K562 (cell line): ENCODE measurements at regions not wholly inside any gene's neighbourhood (a gene's known extent, or its start where the extent isn't known, plus 50 kb on each side); places are given as distances from the start of the nearest gene placed in this dataset.

ENCODE experiments used
- ATAC-seq: fragments of 200-7000 bp; cut with Tn5 transposase; 3 replicates; pipeline ENCODE4 v1.9.1; 2020; ENCODE audit warnings: moderate library complexity
- BruUV-seq: library from RNA; stranded (reverse); fragments of 400-500 nt; replicated peaks from 2 replicates; lab custom pipeline; 2021; lab: Mats Ljungman, UMichigan
- CTCF ChIA-PET: fragments of 300-600 bp; formaldehyde crosslinking; extraction: SDS; loops from one replicate; lab custom pipeline; 2021; ENCODE audit warnings: low intra/inter-chr PET ratio; lab: Yijun Ruan, JAX
- POLR2A ChIA-PET: fragments of 300-600, 350-650 bp; sonication (Branson Sonifier 250); formaldehyde crosslinking; extraction: SDS; loops from one replicate; lab custom pipeline; 2021; ENCODE audit warnings: antibody characterized with exemption, inconsistent platforms; lab: Yijun Ruan, JAX
- DNase-seq, 4 experiments: peaks; one replicate each; pipeline versions ENCODE4 v3.0.0 to v3.0.0-alpha.2; 2011 to 2018; ENCODE audit warnings: low spot score in 3 of 4, mixed read lengths in 3 of 4; ENCODE audit errors: extremely low read depth in 1 of 4
- FAIRE-seq: peaks from 2 replicates; lab custom pipeline; 2011; peaks lifted over from hg19 to GRCh38; lab: Jason Lieb, UNC
- H2AFZ ChIP-seq: 2 replicates; pipeline ENCODE4 v1.6.0; 2011; ENCODE audit warnings: low read depth, low read length, control low read depth, inconsistent platforms
- H3K27ac ChIP-seq: fragments of 200-600 bp; 3 replicates; pipeline ENCODE4 v1.8.0; 2011; ENCODE audit warnings: low read depth, mild to moderate bottlenecking, control low read depth, inconsistent platforms, low read length, moderate library complexity, mixed read lengths; ENCODE audit errors: extremely low read depth
- H3K27me3 ChIP-seq, 2 experiments: fragments of 300-600 bp in 1 of 2; 2 replicates in 1 of 2; 3 replicates in 1 of 2; pipeline versions ENCODE4 v1.6.0 to v1.8.0; 2011; ENCODE audit warnings: inconsistent platforms in 2 of 2, low read length in 2 of 2, mild to moderate bottlenecking in 1 of 2, mixed read lengths in 1 of 2, moderate library complexity in 1 of 2; ENCODE audit not compliant: control insufficient read depth in 2 of 2, insufficient read depth in 2 of 2
- H3K36me3 ChIP-seq: fragments of 300-600 bp; 3 replicates; pipeline ENCODE4 v1.8.0; 2011; ENCODE audit warnings: mild to moderate bottlenecking, low read length, inconsistent platforms; ENCODE audit not compliant: control insufficient read depth, insufficient read depth
- H3K4me1 ChIP-seq, 2 experiments: fragments of 200-600 bp in 1 of 2; replicated peaks in 1 of 2; 2 replicates in 1 of 2; 3 replicates in 1 of 2; pipeline versions ENCODE4 v1.5.1 to v1.8.0; 2011; ENCODE audit warnings: inconsistent platforms in 2 of 2, low read length in 2 of 2, mild to moderate bottlenecking in 1 of 2, mixed read lengths in 1 of 2, moderate library complexity in 1 of 2; ENCODE audit not compliant: control insufficient read depth in 2 of 2, insufficient read depth in 2 of 2
- H3K4me2 ChIP-seq: 2 replicates; pipeline ENCODE4 v1.6.1; 2011; ENCODE audit warnings: low read length, control low read depth, inconsistent platforms, mixed read lengths; ENCODE audit not compliant: insufficient read depth
- H3K4me3 ChIP-seq: fragments of 200-600 bp; sonication (generic), shearing (Covaris generic); 2 replicates; pipeline ENCODE4 v1.5.1; 2016; ENCODE audit warnings: control low read depth, inconsistent platforms
- H3K79me2 ChIP-seq: fragments of 200-600 bp; 3 replicates; pipeline ENCODE4 v1.8.0; 2011; ENCODE audit warnings: low read length, inconsistent platforms; ENCODE audit not compliant: control insufficient read depth, insufficient read depth
- H3K9ac ChIP-seq, 2 experiments: 2 replicates each; pipeline versions ENCODE4 v1.6.0 to v1.6.1; 2011; ENCODE audit warnings: low read depth in 2 of 2, low read length in 2 of 2, control low read depth in 1 of 2, inconsistent platforms in 1 of 2, mild to moderate bottlenecking in 1 of 2, mixed read lengths in 1 of 2; ENCODE audit not compliant: insufficient read depth in 1 of 2
- H3K9me1 ChIP-seq: one replicate; pipeline ENCODE4 v1.6.0; 2011; ENCODE audit warnings: inconsistent platforms, mild to moderate bottlenecking, low read length, moderate library complexity; ENCODE audit not compliant: control insufficient read depth, insufficient read depth
- H3K9me3 ChIP-seq: replicated peaks from 2 replicates; pipeline ENCODE4 v1.5.1; 2011; ENCODE audit warnings: low read depth, low read length, inconsistent platforms; ENCODE audit not compliant: control insufficient read depth, insufficient read depth
- H4K20me1 ChIP-seq: replicated peaks from 2 replicates; pipeline ENCODE4 v1.6.1; 2011; ENCODE audit warnings: low read length, inconsistent platforms, mixed read lengths; ENCODE audit not compliant: control insufficient read depth, insufficient read depth
- CBX5 ChIP-seq: IDR thresholded peaks from 2 replicates; pipeline ENCODE4 v1.6.1; 2014; ENCODE audit warnings: low read depth, borderline replicate concordance
- HMG20A ChIP-seq: fragments of 450-650 bp; formaldehyde crosslinking; conservative IDR thresholded peaks from 2 replicates; pipeline ENCODE4 v1.4.0; 2020; ENCODE audit warnings: mild to moderate bottlenecking, mixed read lengths
- HNRNPUL1 ChIP-seq: fragments of 200-400 bp; formaldehyde crosslinking; IDR thresholded peaks from 2 replicates; pipeline ENCODE4 v1.6.1; 2017; ENCODE audit warnings: low read length
- NBN ChIP-seq: fragments of 450-650 bp; IDR thresholded peaks from 2 replicates; pipeline ENCODE4 v1.6.1; 2016; ENCODE audit warnings: low read depth, mild to moderate bottlenecking
- NFE2 ChIP-seq: IDR thresholded peaks from 2 replicates; pipeline ENCODE4 v1.6.1; 2014; ENCODE audit warnings: antibody characterized with exemption, low read depth
- POU5F1 ChIP-seq: fragments of 150-350 bp; IDR thresholded peaks from 2 replicates; pipeline ENCODE4 v1.6.1; 2014; ENCODE audit warnings: borderline replicate concordance, low read length, low read depth, mild to moderate bottlenecking; ENCODE audit not compliant: partially characterized antibody
- PTRF ChIP-seq: fragments of 450-650 bp; IDR thresholded peaks from 2 replicates; pipeline ENCODE4 v1.6.1; 2016; ENCODE audit warnings: mild to moderate bottlenecking, missing genetic modification characterization, missing compliant biosample characterization
- TARDBP ChIP-seq: fragments of 450-650 bp; IDR thresholded peaks from 2 replicates; pipeline ENCODE4 v1.6.1; 2016
- WGBS: fragments of 100-300 bp; shearing (Covaris generic); methylation state at CpG from one replicate; pipeline ENCODE4 v1.1.6; 2016; ENCODE audit warnings: low coverage, mixed read lengths; ENCODE audit not compliant: insufficient coverage; ENCODE audit errors: missing lambda C conversion rate; 5-methylcytosine and 5-hydroxymethylcytosine counted together
- in situ Hi-C: fragments of 300-500 bp; cut with MboI; formaldehyde crosslinking; loops from 4 replicates; pipeline ENCODE4 v1.15.0; 2018; ENCODE audit warnings: inconsistent platforms, mixed read lengths
- intact Hi-C: fragments of 100-400 bp; cut with micrococcal nuclease; formaldehyde crosslinking; loops from 2 replicates; pipeline ENCODE4 v1.14.2; 2022
- TF ChIP-seq, protein P1 (sequence below): fragments of 250-450 bp; sonication (Bioruptor Pico); IDR thresholded peaks from 2 replicates; pipeline ENCODE4 v1.4.0; 2020
- TF ChIP-seq, protein P2 (sequence below): IDR thresholded peaks from 3 replicates; pipeline ENCODE4 v1.6.1; 2011; ENCODE audit warnings: borderline replicate concordance, mild to moderate bottlenecking, moderate library complexity; ENCODE audit not compliant: insufficient read length; ENCODE audit errors: extremely low read depth
- TF ChIP-seq, protein P3 (sequence below): fragments of 250-450 bp; sonication (Bioruptor Pico); IDR thresholded peaks from 2 replicates; pipeline ENCODE4 v1.6.1; 2021; ENCODE audit warnings: mild to moderate bottlenecking

DNA sequence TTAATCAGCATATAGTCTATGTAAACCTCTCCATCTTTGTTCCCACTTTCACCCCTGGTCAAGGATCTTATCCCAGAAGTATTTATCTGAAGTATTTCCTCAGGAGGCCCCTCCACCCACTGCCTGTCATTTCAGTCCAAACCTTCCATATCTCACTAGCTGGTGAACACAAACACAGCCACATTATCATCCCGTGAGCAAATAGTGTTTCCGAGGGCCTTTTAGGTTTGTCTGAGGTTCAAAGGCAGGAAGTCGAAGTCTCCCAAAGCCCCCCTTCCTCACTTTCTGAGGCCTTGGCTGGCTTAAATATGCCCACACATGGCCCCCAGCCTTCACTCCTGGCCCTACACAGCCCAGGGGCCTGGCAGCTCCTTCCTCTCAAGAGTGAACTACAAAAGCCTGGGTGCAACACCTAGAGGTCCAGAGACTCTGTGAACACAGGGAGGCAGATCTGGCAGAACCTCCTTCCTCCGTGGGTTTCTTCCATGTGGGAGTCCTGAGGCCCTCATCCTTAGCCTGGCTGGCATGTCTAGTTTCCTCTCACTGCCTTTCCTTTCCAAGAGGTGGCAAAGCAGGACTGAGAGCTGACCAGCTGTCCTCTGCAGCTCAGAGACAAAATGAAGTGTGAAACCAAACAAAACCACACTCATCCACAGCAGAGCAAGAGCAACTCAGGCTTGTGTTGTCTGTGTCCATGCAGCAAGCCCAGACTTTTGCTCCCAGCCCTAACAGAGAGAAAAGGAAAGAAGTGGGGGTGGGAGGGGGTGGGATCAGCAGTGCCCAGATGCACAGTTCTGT, 264.2 kb downstream of the SS18 start (continued):
- TF ChIP-seq, protein P1, sequence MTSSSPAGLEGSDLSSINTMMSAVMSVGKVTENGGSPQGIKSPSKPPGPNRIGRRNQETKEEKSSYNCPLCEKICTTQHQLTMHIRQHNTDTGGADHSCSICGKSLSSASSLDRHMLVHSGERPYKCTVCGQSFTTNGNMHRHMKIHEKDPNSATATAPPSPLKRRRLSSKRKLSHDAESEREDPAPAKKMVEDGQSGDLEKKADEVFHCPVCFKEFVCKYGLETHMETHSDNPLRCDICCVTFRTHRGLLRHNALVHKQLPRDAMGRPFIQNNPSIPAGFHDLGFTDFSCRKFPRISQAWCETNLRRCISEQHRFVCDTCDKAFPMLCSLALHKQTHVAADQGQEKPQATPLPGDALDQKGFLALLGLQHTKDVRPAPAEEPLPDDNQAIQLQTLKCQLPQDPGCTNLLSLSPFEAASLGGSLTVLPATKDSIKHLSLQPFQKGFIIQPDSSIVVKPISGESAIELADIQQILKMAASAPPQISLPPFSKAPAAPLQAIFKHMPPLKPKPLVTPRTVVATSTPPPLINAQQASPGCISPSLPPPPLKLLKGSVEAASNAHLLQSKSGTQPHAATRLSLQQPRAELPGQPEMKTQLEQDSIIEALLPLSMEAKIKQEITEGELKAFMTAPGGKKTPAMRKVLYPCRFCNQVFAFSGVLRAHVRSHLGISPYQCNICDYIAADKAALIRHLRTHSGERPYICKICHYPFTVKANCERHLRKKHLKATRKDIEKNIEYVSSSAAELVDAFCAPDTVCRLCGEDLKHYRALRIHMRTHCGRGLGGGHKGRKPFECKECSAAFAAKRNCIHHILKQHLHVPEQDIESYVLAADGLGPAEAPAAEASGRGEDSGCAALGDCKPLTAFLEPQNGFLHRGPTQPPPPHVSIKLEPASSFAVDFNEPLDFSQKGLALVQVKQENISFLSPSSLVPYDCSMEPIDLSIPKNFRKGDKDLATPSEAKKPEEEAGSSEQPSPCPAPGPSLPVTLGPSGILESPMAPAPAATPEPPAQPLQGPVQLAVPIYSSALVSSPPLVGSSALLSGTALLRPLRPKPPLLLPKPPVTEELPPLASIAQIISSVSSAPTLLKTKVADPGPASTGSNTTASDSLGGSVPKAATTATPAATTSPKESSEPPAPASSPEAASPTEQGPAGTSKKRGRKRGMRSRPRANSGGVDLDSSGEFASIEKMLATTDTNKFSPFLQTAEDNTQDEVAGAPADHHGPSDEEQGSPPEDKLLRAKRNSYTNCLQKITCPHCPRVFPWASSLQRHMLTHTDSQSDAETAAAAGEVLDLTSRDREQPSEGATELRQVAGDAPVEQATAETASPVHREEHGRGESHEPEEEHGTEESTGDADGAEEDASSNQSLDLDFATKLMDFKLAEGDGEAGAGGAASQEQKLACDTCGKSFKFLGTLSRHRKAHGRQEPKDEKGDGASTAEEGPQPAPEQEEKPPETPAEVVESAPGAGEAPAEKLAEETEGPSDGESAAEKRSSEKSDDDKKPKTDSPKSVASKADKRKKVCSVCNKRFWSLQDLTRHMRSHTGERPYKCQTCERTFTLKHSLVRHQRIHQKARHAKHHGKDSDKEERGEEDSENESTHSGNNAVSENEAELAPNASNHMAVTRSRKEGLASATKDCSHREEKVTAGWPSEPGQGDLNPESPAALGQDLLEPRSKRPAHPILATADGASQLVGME, result no peak
- no peak for TF ChIP-seq HMG20A (CRISPR knock-in tag)

- ATAC-seq (no peak), DNase-seq (no peak), FAIRE-seq (no peak)
- CTCF ChIA-PET, result no interaction called here
- Histone ChIP-seq H3K79me2 (no peaks in the 10 kb centered on the region), H3K4me3 (no peak overlapping the region), H3K9ac (no peak overlapping the region), H3K27me3 (no peaks in the 10 kb centered on the region), H3K4me1 (no peaks in the 10 kb centered on the region), H3K27ac (no peak overlapping the region), H3K9me1 (no peaks in the 10 kb centered on the region), H3K9me3 (no peaks in the 10 kb centered on the region), H4K20me1 (no peaks in the 10 kb centered on the region), H3K4me2 (no peak overlapping the region), H3K36me3 (no peaks in the 10 kb centered on the region), H2AFZ (no peak overlapping the region)
- in situ Hi-C loops (no loop called here), intact Hi-C loops (loop anchor here (10.0 kb wide), 2 partner anchors 150 to 600 kb away; no protein-coding TSS in a partner anchor)
- BruUV-seq, result no TSS peak
- POLR2A ChIA-PET, result interaction anchor here (0.7 kb wide), 1 partner anchor 10 kb away, joined by 3 read pairs; no protein-coding TSS in a partner anchor
- under 1% methylated on average over 6 of the region's 6 CpGs for WGBS
- no peak for TF ChIP-seq PTRF (tag)
- TF ChIP-seq CBX5, result no peak
- TF ChIP-seq NFE2, result no peak
- no peak for TF ChIP-seq HNRNPUL1
- no peak for TF ChIP-seq NBN
- no peak for TF ChIP-seq POU5F1
- TF ChIP-seq, protein P2, sequence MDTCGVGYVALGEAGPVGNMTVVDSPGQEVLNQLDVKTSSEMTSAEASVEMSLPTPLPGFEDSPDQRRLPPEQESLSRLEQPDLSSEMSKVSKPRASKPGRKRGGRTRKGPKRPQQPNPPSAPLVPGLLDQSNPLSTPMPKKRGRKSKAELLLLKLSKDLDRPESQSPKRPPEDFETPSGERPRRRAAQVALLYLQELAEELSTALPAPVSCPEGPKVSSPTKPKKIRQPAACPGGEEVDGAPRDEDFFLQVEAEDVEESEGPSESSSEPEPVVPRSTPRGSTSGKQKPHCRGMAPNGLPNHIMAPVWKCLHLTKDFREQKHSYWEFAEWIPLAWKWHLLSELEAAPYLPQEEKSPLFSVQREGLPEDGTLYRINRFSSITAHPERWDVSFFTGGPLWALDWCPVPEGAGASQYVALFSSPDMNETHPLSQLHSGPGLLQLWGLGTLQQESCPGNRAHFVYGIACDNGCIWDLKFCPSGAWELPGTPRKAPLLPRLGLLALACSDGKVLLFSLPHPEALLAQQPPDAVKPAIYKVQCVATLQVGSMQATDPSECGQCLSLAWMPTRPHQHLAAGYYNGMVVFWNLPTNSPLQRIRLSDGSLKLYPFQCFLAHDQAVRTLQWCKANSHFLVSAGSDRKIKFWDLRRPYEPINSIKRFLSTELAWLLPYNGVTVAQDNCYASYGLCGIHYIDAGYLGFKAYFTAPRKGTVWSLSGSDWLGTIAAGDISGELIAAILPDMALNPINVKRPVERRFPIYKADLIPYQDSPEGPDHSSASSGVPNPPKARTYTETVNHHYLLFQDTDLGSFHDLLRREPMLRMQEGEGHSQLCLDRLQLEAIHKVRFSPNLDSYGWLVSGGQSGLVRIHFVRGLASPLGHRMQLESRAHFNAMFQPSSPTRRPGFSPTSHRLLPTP, result no peak
- TF ChIP-seq, protein P3, sequence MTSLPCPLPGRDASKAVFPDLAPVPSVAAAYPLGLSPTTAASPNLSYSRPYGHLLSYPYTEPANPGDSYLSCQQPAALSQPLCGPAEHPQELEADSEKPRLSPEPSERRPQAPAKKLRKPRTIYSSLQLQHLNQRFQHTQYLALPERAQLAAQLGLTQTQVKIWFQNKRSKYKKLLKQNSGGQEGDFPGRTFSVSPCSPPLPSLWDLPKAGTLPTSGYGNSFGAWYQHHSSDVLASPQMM (CRISPR knock-in tag), result no peak
- no peak for TF ChIP-seq TARDBP
Measured at GRCh38 chr18:25825056-25825455, 265.4 kb downstream of the SS18 start.
